Osteoblast (primary cell): ENCODE measurements at regions not wholly inside any gene's neighbourhood (a gene's known extent, or its start where the extent isn't known, plus 50 kb on each side); places are given as distances from the start of the nearest gene placed in this dataset.
A peak's percentile ranks its signal among the peaks of the same experiment; 100 is the strongest.

ENCODE experiments used
- DNase-seq: peaks from one replicate; pipeline ENCODE4 v3.0.0; 2011; ENCODE audit warnings: low spot score, mixed read lengths; ENCODE audit not compliant: insufficient read length; ENCODE audit errors: missing footprints
- H2AFZ ChIP-seq: 2 replicates; pipeline ENCODE4 v1.6.0; 2011; ENCODE audit warnings: mild to moderate bottlenecking, low read length
- H3K27ac ChIP-seq: 2 replicates; pipeline ENCODE4 v1.5.1; 2011; ENCODE audit warnings: mild to moderate bottlenecking, low read depth, low read length, moderate library complexity
- H3K27me3 ChIP-seq: 2 replicates; pipeline ENCODE4 v1.6.0; 2012; ENCODE audit warnings: mild to moderate bottlenecking, control low read depth, inconsistent platforms, low read length, moderate library complexity; ENCODE audit not compliant: insufficient read depth
- H3K36me3 ChIP-seq: 2 replicates; pipeline ENCODE4 v1.5.1; 2011; ENCODE audit warnings: mild to moderate bottlenecking, low read length, control low read depth, moderate library complexity; ENCODE audit not compliant: insufficient read depth
- H3K4me1 ChIP-seq: 2 replicates; pipeline ENCODE4 v1.5.1; 2011; ENCODE audit warnings: mild to moderate bottlenecking, low read length, control low read depth, moderate library complexity; ENCODE audit not compliant: insufficient read depth
- H3K4me2 ChIP-seq: 2 replicates; pipeline ENCODE4 v1.6.0; 2011; ENCODE audit warnings: mild to moderate bottlenecking, low read length; ENCODE audit not compliant: insufficient read depth
- H3K4me3 ChIP-seq: fragments of 200-600 bp; sonication (generic); 3 replicates; pipeline ENCODE4 v1.5.1; 2012; ENCODE audit warnings: mild to moderate bottlenecking, low read length, inconsistent platforms; ENCODE audit not compliant: insufficient read depth
- H3K79me2 ChIP-seq: 2 replicates; pipeline ENCODE4 v1.6.0; 2012; ENCODE audit warnings: mild to moderate bottlenecking, low read length, control low read depth, inconsistent platforms; ENCODE audit not compliant: insufficient read depth
- H3K9me3 ChIP-seq: 2 replicates; pipeline ENCODE4 v1.5.1; 2011; ENCODE audit warnings: low read depth, low read length, control low read depth
- H4K20me1 ChIP-seq: 2 replicates; pipeline ENCODE4 v1.6.0; 2012; ENCODE audit warnings: mild to moderate bottlenecking, low read length, control low read depth; ENCODE audit not compliant: insufficient read depth
- TF ChIP-seq, protein P1 (sequence below): IDR thresholded peaks from 2 replicates; pipeline ENCODE4 v1.5.1; 2011; ENCODE audit warnings: mild to moderate bottlenecking, low read depth, low read length, moderate library complexity; ENCODE audit errors: extremely low read depth

DNA sequence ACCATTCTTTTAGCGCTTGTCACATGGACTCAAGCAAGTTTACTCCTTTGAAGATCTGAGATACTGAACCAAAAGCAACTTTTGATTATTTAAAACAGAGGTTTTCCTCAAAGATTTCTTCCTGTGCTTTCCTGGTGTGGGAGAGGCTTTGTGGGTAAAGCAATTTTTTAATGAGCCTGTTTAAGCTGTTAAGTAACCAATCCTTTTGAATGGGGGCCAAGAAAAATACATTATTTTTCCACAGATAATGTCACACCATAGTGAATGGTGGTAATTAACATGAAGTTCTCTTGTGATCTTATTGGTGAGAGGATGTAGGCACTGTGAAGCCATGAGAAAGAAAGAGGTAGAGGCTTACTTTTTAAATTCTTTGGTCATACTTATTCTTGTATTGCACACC is 55.8 kb upstream of the OBI1 start:
- Histone ChIP-seq H3K79me2 (no peaks in the 10 kb centered on the region), H3K4me1 (no peaks in the 10 kb centered on the region), H3K4me3 (no peak overlapping the region), H2AFZ (no peak overlapping the region), H3K27me3 (no peaks in the 10 kb centered on the region), H3K9me3 (no peaks in the 10 kb centered on the region), H3K4me2 (no peak overlapping the region), H3K27ac (no peak overlapping the region), H3K36me3 (no peaks in the 10 kb centered on the region), H4K20me1 (no peaks in the 10 kb centered on the region)
- DNase-seq = no peak
- TF ChIP-seq, protein P1, sequence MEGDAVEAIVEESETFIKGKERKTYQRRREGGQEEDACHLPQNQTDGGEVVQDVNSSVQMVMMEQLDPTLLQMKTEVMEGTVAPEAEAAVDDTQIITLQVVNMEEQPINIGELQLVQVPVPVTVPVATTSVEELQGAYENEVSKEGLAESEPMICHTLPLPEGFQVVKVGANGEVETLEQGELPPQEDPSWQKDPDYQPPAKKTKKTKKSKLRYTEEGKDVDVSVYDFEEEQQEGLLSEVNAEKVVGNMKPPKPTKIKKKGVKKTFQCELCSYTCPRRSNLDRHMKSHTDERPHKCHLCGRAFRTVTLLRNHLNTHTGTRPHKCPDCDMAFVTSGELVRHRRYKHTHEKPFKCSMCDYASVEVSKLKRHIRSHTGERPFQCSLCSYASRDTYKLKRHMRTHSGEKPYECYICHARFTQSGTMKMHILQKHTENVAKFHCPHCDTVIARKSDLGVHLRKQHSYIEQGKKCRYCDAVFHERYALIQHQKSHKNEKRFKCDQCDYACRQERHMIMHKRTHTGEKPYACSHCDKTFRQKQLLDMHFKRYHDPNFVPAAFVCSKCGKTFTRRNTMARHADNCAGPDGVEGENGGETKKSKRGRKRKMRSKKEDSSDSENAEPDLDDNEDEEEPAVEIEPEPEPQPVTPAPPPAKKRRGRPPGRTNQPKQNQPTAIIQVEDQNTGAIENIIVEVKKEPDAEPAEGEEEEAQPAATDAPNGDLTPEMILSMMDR = no peak

DNA sequence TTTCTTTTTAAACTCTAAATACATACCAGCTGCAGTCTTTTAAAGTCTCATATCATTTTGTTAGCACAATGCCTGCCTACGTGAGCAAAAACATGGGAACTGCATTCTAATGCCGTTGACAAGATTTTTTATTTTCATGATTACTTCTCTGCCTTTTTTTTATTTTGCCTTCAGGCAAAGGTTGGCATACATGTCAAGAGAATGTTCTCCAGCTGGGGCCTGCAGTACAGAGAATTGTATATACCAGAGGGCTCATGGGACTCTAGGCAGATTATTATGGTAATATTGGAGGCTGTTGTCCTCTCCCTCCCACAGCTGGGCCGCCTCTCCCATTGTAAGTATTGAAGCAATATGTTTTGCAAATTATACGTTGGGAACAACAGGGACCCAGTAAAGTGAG is 53.9 kb upstream of the OBI1 start:
- H3K36me3 ChIP-seq = no peaks in the 10 kb centered on the region
- H3K4me1 ChIP-seq = no peaks in the 10 kb centered on the region
- H3K27ac ChIP-seq = no peak overlapping the region
- H3K4me2 ChIP-seq = no peak overlapping the region
- no peak overlapping the region for H2AFZ ChIP-seq
- no peaks in the 10 kb centered on the region for H3K27me3 ChIP-seq
- H3K4me3 ChIP-seq = no peak overlapping the region
- H4K20me1 ChIP-seq = no peaks in the 10 kb centered on the region
- TF ChIP-seq, protein P1 = no peak
- DNase-seq = no peak
- H3K9me3 ChIP-seq = no peaks in the 10 kb centered on the region
- no peaks in the 10 kb centered on the region for H3K79me2 ChIP-seq

DNA sequence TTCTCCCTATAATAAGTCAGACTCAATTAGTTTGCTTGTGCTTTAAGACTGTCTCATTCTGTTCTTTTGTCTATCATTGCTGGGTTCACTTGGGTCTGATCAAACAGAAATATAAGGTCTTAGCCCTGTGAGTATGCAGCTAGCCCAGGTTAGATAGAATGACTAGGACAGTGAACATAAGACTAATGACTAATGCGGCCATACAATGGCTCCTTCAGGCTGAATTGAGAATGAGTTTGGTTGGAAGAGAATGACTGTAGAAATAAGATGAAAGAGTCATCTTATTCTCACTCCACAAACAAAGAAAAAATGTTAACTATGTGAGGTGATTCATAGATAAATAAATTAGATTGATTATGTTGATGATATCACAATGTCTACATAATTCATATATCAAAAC is 50.1 kb upstream of the OBI1 start:
- TF ChIP-seq, protein P1 = no peak
- Histone ChIP-seq H3K4me1 (no peaks in the 10 kb centered on the region), H3K36me3 (no peaks in the 10 kb centered on the region), H4K20me1 (no peaks in the 10 kb centered on the region), H3K27ac (no peak overlapping the region), H3K27me3 (no peaks in the 10 kb centered on the region), H3K4me2 (no peak overlapping the region), H2AFZ (no peak overlapping the region), H3K4me3 (no peak overlapping the region), H3K79me2 (no peaks in the 10 kb centered on the region), H3K9me3 (no peaks in the 10 kb centered on the region)
- peak; percentile 9 for DNase-seq
